ENCODE measurements at regions not wholly inside any gene's neighbourhood (a gene's known extent, or its start where the extent isn't known, plus 50 kb on each side); places are given as distances from the start of the nearest gene placed in this dataset.

- Histone ChIP-seq H3K36me3 (ENCODE audit: control insufficient read depth, insufficient read depth, low read length) (no peaks in the 10 kb centered on the region), H3K4me1 (ENCODE audit: control insufficient read depth, insufficient read depth, low read length) (no peaks in the 10 kb centered on the region), H3K27me3 (ENCODE audit: control insufficient read depth, insufficient read depth, low read length) (no peaks in the 10 kb centered on the region), H3K9ac (ENCODE audit: low read length) (no peak overlapping the region), H3K27ac (ENCODE audit: low read depth, low read length) (no peak overlapping the region), H3K4me3 (ENCODE audit: low read length) (no peak overlapping the region)
Observed at GRCh38 chr2:21607572-21607971, 483.8 kb downstream of the TDRD15 start.

- H3K27me3 ChIP-seq (ENCODE audit: control insufficient read depth, insufficient read depth, low read length), result no peaks in the 10 kb centered on the region
- no peak overlapping the region for H3K4me3 ChIP-seq (ENCODE audit: low read length)
- no peaks in the 10 kb centered on the region for H3K4me1 ChIP-seq (ENCODE audit: control insufficient read depth, insufficient read depth, low read length)
- no peaks in the 10 kb centered on the region for H3K36me3 ChIP-seq (ENCODE audit: control insufficient read depth, insufficient read depth, low read length)
- no peak overlapping the region for H3K27ac ChIP-seq (ENCODE audit: low read depth, low read length)
- H3K9ac ChIP-seq (ENCODE audit: low read length), result no peak overlapping the region
Observed at GRCh38 chr2:21610304-21610703, 486.5 kb downstream of the TDRD15 start.

GRCh38 chr2:21617885-21618434, 494.2 kb downstream of the TDRD15 start:
- H3K27me3 ChIP-seq (ENCODE audit: control insufficient read depth, insufficient read depth, low read length), result no peaks in the 10 kb centered on the region
- no peaks in the 10 kb centered on the region for H3K4me1 ChIP-seq (ENCODE audit: control insufficient read depth, insufficient read depth, low read length)

GRCh38 chr2:21620771-21621170, 497.0 kb downstream of the TDRD15 start:
- no peaks in the 10 kb centered on the region for H3K36me3 ChIP-seq (ENCODE audit: control insufficient read depth, insufficient read depth, low read length)
- no peak overlapping the region for H3K4me3 ChIP-seq (ENCODE audit: low read length)
- no peak overlapping the region for H3K9ac ChIP-seq (ENCODE audit: low read length)
- no peaks in the 10 kb centered on the region for H3K27me3 ChIP-seq (ENCODE audit: control insufficient read depth, insufficient read depth, low read length)
- no peaks in the 10 kb centered on the region for H3K4me1 ChIP-seq (ENCODE audit: control insufficient read depth, insufficient read depth, low read length)
- no peak overlapping the region for H3K27ac ChIP-seq (ENCODE audit: low read depth, low read length)

More at GRCh38 chr2:21617885-21618434, 494.2 kb downstream of the TDRD15 start:
- no peaks in the 10 kb centered on the region for H3K36me3 ChIP-seq (ENCODE audit: control insufficient read depth, insufficient read depth, low read length)
- H3K9ac ChIP-seq (ENCODE audit: low read length), result no peak overlapping the region
- H3K27ac ChIP-seq (ENCODE audit: low read depth, low read length), result no peak overlapping the region
- no peak overlapping the region for H3K4me3 ChIP-seq (ENCODE audit: low read length)

- Histone ChIP-seq H3K36me3 (ENCODE audit: control insufficient read depth, insufficient read depth, low read length) (no peaks in the 10 kb centered on the region), H3K4me1 (ENCODE audit: control insufficient read depth, insufficient read depth, low read length) (no peaks in the 10 kb centered on the region), H3K9ac (ENCODE audit: low read length) (no peak overlapping the region), H3K27me3 (ENCODE audit: control insufficient read depth, insufficient read depth, low read length) (no peaks in the 10 kb centered on the region), H3K4me3 (ENCODE audit: low read length) (no peak overlapping the region), H3K27ac (ENCODE audit: low read depth, low read length) (no peak overlapping the region)
Observed at GRCh38 chr2:21627938-21628337, 504.2 kb downstream of the TDRD15 start.

- no peak overlapping the region for H3K9ac ChIP-seq (ENCODE audit: low read length)
- no peaks in the 10 kb centered on the region for H3K4me1 ChIP-seq (ENCODE audit: control insufficient read depth, insufficient read depth, low read length)
- H3K27ac ChIP-seq (ENCODE audit: low read depth, low read length), result no peak overlapping the region
- H3K36me3 ChIP-seq (ENCODE audit: control insufficient read depth, insufficient read depth, low read length), result no peaks in the 10 kb centered on the region
- H3K4me3 ChIP-seq (ENCODE audit: low read length), result no peak overlapping the region
- no peaks in the 10 kb centered on the region for H3K27me3 ChIP-seq (ENCODE audit: control insufficient read depth, insufficient read depth, low read length)
Observed at GRCh38 chr2:21633015-21633414, 509.2 kb downstream of the TDRD15 start.

GRCh38 chr2:21633466-21633865, 509.7 kb downstream of the TDRD15 start:
- H3K9ac ChIP-seq (ENCODE audit: low read length), result no peak overlapping the region
- no peak overlapping the region for H3K4me3 ChIP-seq (ENCODE audit: low read length)
- H3K27ac ChIP-seq (ENCODE audit: low read depth, low read length), result no peak overlapping the region
- H3K27me3 ChIP-seq (ENCODE audit: control insufficient read depth, insufficient read depth, low read length), result no peaks in the 10 kb centered on the region
- H3K36me3 ChIP-seq (ENCODE audit: control insufficient read depth, insufficient read depth, low read length), result no peaks in the 10 kb centered on the region
- no peaks in the 10 kb centered on the region for H3K4me1 ChIP-seq (ENCODE audit: control insufficient read depth, insufficient read depth, low read length)

- no peak overlapping the region for H3K4me3 ChIP-seq (ENCODE audit: low read length)
- no peak overlapping the region for H3K9ac ChIP-seq (ENCODE audit: low read length)
- H3K4me1 ChIP-seq (ENCODE audit: control insufficient read depth, insufficient read depth, low read length), result no peaks in the 10 kb centered on the region
- no peaks in the 10 kb centered on the region for H3K27me3 ChIP-seq (ENCODE audit: control insufficient read depth, insufficient read depth, low read length)
- no peak overlapping the region for H3K27ac ChIP-seq (ENCODE audit: low read depth, low read length)
- H3K36me3 ChIP-seq (ENCODE audit: control insufficient read depth, insufficient read depth, low read length), result no peaks in the 10 kb centered on the region
Observed at GRCh38 chr2:21633911-21634310, 510.1 kb downstream of the TDRD15 start.

- Histone ChIP-seq H3K9ac (ENCODE audit: low read length) (no peak overlapping the region), H3K27ac (ENCODE audit: low read depth, low read length) (no peak overlapping the region), H3K4me1 (ENCODE audit: control insufficient read depth, insufficient read depth, low read length) (no peaks in the 10 kb centered on the region), H3K4me3 (ENCODE audit: low read length) (no peak overlapping the region), H3K36me3 (ENCODE audit: control insufficient read depth, insufficient read depth, low read length) (no peaks in the 10 kb centered on the region), H3K27me3 (ENCODE audit: control insufficient read depth, insufficient read depth, low read length) (no peaks in the 10 kb centered on the region)
Observed at GRCh38 chr2:21640046-21640445, 516.3 kb downstream of the TDRD15 start.

- Histone ChIP-seq H3K27ac (ENCODE audit: low read depth, low read length) (no peak overlapping the region), H3K4me3 (ENCODE audit: low read length) (no peak overlapping the region), H3K27me3 (ENCODE audit: control insufficient read depth, insufficient read depth, low read length) (no peaks in the 10 kb centered on the region), H3K9ac (ENCODE audit: low read length) (no peak overlapping the region), H3K4me1 (ENCODE audit: control insufficient read depth, insufficient read depth, low read length) (no peaks in the 10 kb centered on the region), H3K36me3 (ENCODE audit: control insufficient read depth, insufficient read depth, low read length) (no peaks in the 10 kb centered on the region)
Observed at GRCh38 chr2:21642647-21643046, 518.9 kb downstream of the TDRD15 start.

GRCh38 chr2:21643180-21643579, 519.4 kb downstream of the TDRD15 start:
- no peaks in the 10 kb centered on the region for H3K36me3 ChIP-seq (ENCODE audit: control insufficient read depth, insufficient read depth, low read length)

GRCh38 chr2:21644266-21644665, 520.5 kb downstream of the TDRD15 start:
- Histone ChIP-seq H3K27me3 (ENCODE audit: control insufficient read depth, insufficient read depth, low read length) (no peaks in the 10 kb centered on the region), H3K4me1 (ENCODE audit: control insufficient read depth, insufficient read depth, low read length) (no peaks in the 10 kb centered on the region), H3K9ac (ENCODE audit: low read length) (no peak overlapping the region), H3K36me3 (ENCODE audit: control insufficient read depth, insufficient read depth, low read length) (no peaks in the 10 kb centered on the region), H3K4me3 (ENCODE audit: low read length) (no peak overlapping the region), H3K27ac (ENCODE audit: low read depth, low read length) (no peak overlapping the region)

More at GRCh38 chr2:21643180-21643579, 519.4 kb downstream of the TDRD15 start:
- H3K9ac ChIP-seq (ENCODE audit: low read length), result no peak overlapping the region
- H3K4me3 ChIP-seq (ENCODE audit: low read length), result no peak overlapping the region
- no peaks in the 10 kb centered on the region for H3K27me3 ChIP-seq (ENCODE audit: control insufficient read depth, insufficient read depth, low read length)
- H3K27ac ChIP-seq (ENCODE audit: low read depth, low read length), result no peak overlapping the region
- H3K4me1 ChIP-seq (ENCODE audit: control insufficient read depth, insufficient read depth, low read length), result no peaks in the 10 kb centered on the region

GRCh38 chr2:21646345-21646744, 522.6 kb downstream of the TDRD15 start:
- no peak overlapping the region for H3K9ac ChIP-seq (ENCODE audit: low read length)
- no peaks in the 10 kb centered on the region for H3K36me3 ChIP-seq (ENCODE audit: control insufficient read depth, insufficient read depth, low read length)
- H3K27ac ChIP-seq (ENCODE audit: low read depth, low read length), result no peak overlapping the region
- H3K4me1 ChIP-seq (ENCODE audit: control insufficient read depth, insufficient read depth, low read length), result no peaks in the 10 kb centered on the region
- no peak overlapping the region for H3K4me3 ChIP-seq (ENCODE audit: low read length)
- H3K27me3 ChIP-seq (ENCODE audit: control insufficient read depth, insufficient read depth, low read length), result no peaks in the 10 kb centered on the region

Measured in rectal smooth muscle tissue (tissue), 1 donor.